Sigmoid colon (tissue), 6 donors: ENCODE measurements at regions not wholly inside any gene's neighbourhood (a gene's known extent, or its start where the extent isn't known, plus 50 kb on each side); places are given as distances from the start of the nearest gene placed in this dataset.

Experiments used
- DNase-seq: peaks from one replicate; pipeline ENCODE4 v3.0.0-alpha.2; 2019
- H3K27ac ChIP-seq, 4 donors: fragments of 200-600 bp; sonication (generic); one replicate each; pipeline ENCODE4 v1.5.1; 2016 to 2019; ENCODE audit warnings: mild to moderate bottlenecking in 1 of 4
- H3K27me3 ChIP-seq, 3 donors: fragments of 200-600 bp; sonication (generic); one replicate each; pipeline ENCODE4 v1.5.1; 2019; ENCODE audit warnings: mild to moderate bottlenecking in 1 of 3
- H3K36me3 ChIP-seq, 4 donors: fragments of 200-600 bp; sonication (generic); one replicate each; pipeline ENCODE4 v1.5.1; 2016 to 2019
- H3K4me1 ChIP-seq, 4 donors: fragments of 200-600 bp; sonication (generic); one replicate each; pipeline ENCODE4 v1.5.1; 2017 to 2019
- H3K4me3 ChIP-seq, 4 donors: fragments of 200-600 bp; sonication (generic); one replicate each; pipeline ENCODE4 v1.5.1; 2017 to 2019; ENCODE audit warnings: mild to moderate bottlenecking in 2 of 4, moderate library complexity in 1 of 4
- H3K9me3 ChIP-seq, 4 donors: fragments of 200-600 bp in 3 of 4; sonication (generic) in 3 of 4; one replicate each; pipeline versions ENCODE4 v1.5.1 to v1.6.1; 2013 to 2019
- CTCF ChIP-seq, 4 experiments: fragments of 450-650 bp in 3 of 4; fragments of 200-600 bp in 1 of 4; IDR thresholded peaks; one replicate each; pipeline ENCODE4 v1.5.1; 2016 to 2019; ENCODE audit warnings: antibody characterized with exemption in 4 of 4, mild to moderate bottlenecking in 3 of 4, moderate library complexity in 2 of 4
- EP300 ChIP-seq, 4 donors: sonication (generic); formaldehyde crosslinking; IDR thresholded peaks; one replicate each; pipeline ENCODE4 v1.6.1; 2017; ENCODE audit warnings: antibody characterized with exemption in 4 of 4
- POLR2A ChIP-seq, 2 donors: fragments of 450-650 bp; IDR thresholded peaks; one replicate each; pipeline ENCODE4 v1.6.1; 2016; ENCODE audit warnings: antibody characterized with exemption in 2 of 2, mild to moderate bottlenecking in 2 of 2, moderate library complexity in 2 of 2
- POLR2AphosphoS5 ChIP-seq, 4 donors: sonication (generic); formaldehyde crosslinking; IDR thresholded peaks; one replicate each; pipeline ENCODE4 v1.6.1; 2017; ENCODE audit warnings: antibody characterized with exemption in 4 of 4
- WGBS, 2 donors: extraction: QIAGEN DNeasy Blood & Tissue Kit; methylation state at CpG; one replicate each; pipeline ENCODE4 v1.1.7; 2013; 5-methylcytosine and 5-hydroxymethylcytosine counted together
- intact Hi-C: fragments of 100-400 bp; cut with DNase I; formaldehyde crosslinking; loops from one replicate; pipeline ENCODE4 v1.15.1; 2023
- small RNA-seq, 3 donors: library from RNA; depleted of rRNA; stranded (forward); fragments of <200 nt; gene quantifications; one replicate each; pipeline ENCODE3, GENCODE V24; 2016
- donor health status: healthy with polysubstance abuse.
- donor health status: healthy.

GRCh38 chr3:165897137-165897536 is 59.9 kb upstream of the BCHE start:
- no peak overlapping the region for H3K27ac ChIP-seq
- no peaks in the 10 kb centered on the region for H3K9me3 ChIP-seq
- WGBS, 2 donors, result 81% methylated on average over 7 of the region's 7 CpGs
- intact Hi-C loops, result no loop called here
- H3K27me3 ChIP-seq, result no peaks in the 10 kb centered on the region
- TF ChIP-seq CTCF (IDR thresholded peaks at IDR 0.05), result no peak
- H3K4me3 ChIP-seq, result no peak overlapping the region
- no peak for DNase-seq
- no peaks in the 10 kb centered on the region for H3K36me3 ChIP-seq
- no peaks in the 10 kb centered on the region for H3K4me1 ChIP-seq

DNA sequence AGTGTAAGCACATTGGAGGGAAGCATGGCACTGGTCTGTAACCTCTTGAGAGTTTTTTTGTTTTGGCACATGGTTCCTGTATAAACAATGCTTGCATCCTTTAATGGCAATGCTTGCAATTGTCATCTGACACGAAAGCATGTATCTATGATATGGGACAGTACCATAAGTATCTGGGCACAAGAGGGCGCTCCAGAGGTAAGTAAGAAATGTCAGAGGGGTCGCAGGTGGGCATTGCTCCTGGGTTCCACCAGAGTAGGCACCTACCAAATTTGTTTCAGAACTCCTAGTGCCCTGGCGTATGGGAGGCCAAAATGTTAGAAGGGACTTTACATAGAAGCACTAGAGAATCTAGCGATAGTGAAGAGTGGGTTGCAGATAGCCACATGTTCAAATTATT is 58.7 kb upstream of the BCHE start:
- Histone ChIP-seq H3K36me3 (no peaks in the 10 kb centered on the region), H3K27me3 (no peaks in the 10 kb centered on the region), H3K9me3 (no peaks in the 10 kb centered on the region), H3K4me3 (no peak overlapping the region), H3K4me1 (no peaks in the 10 kb centered on the region), H3K27ac (no peak overlapping the region)
- intact Hi-C loops, result no loop called here
- WGBS, 2 donors, result 49 to 56% methylated on average over 5 of the region's 5 CpGs
- TF ChIP-seq POLR2AphosphoS5 (IDR thresholded peaks at IDR 0.05), result no peak
- TF ChIP-seq EP300 (IDR thresholded peaks at IDR 0.05), result no peak
- no peak for TF ChIP-seq CTCF (IDR thresholded peaks at IDR 0.05)
- TF ChIP-seq POLR2A (IDR thresholded peaks at IDR 0.05), result no peak
- DNase-seq, result no peak

- WGBS, 2 donors, result 72 to 79% methylated on average over 4 of the region's 4 CpGs
- intact Hi-C loops, result no loop called here
- Histone ChIP-seq H3K4me3 (no peak overlapping the region), H3K27me3 (no peaks in the 10 kb centered on the region), H3K36me3 (no peaks in the 10 kb centered on the region), H3K27ac (no peak overlapping the region), H3K9me3 (no peaks in the 10 kb centered on the region), H3K4me1 (no peaks in the 10 kb centered on the region)
- TF ChIP-seq POLR2A (IDR thresholded peaks at IDR 0.05) (no peak), POLR2AphosphoS5 (IDR thresholded peaks at IDR 0.05) (no peak), EP300 (IDR thresholded peaks at IDR 0.05) (no peak), CTCF (IDR thresholded peaks at IDR 0.05) (no peak)
- no peak for DNase-seq
Measured at GRCh38 chr3:165892565-165892964, 55.3 kb upstream of the BCHE start.

Small RNA genes lying in the stretch of these regions (small RNA-seq; reads per million reads assigned to genes)
- gene AC069439.1 (0 reads per million in 3 donors), gene AC072046.1 (0 reads per million in 3 donors), gene AC072046.2 (0 reads per million in 3 donors), gene MTND4LP10 (0 reads per million in 3 donors), gene RN7SKP298 (0 reads per million in 3 donors)
